BLaER1 treated with 17β-estradiol and CSF1 and Interleukin-3, amounts not matched to agents 10 nM and 100 nM (cell line): ENCODE measurements at regions not wholly inside any gene's neighbourhood (a gene's known extent, or its start where the extent isn't known, plus 50 kb on each side); places are given as distances from the start of the nearest gene placed in this dataset.

Experiments used
- H3K27ac ChIP-seq, 11 experiments: shearing (Covaris generic); formaldehyde crosslinking; 2 replicates each; pipeline ENCODE4 v1.8.1; 2022
- H3K27me3 ChIP-seq, 11 experiments: shearing (Covaris generic); formaldehyde crosslinking; 2 replicates each; pipeline ENCODE4 v1.8.1; 2022
- H3K36me3 ChIP-seq, 11 experiments: shearing (Covaris generic); formaldehyde crosslinking; 2 replicates each; pipeline ENCODE4 v1.8.1; 2022
- H3K4me1 ChIP-seq, 10 experiments: shearing (Covaris generic); formaldehyde crosslinking; 2 replicates each; pipeline ENCODE4 v1.8.1; 2022
- H3K4me2 ChIP-seq, 11 experiments: shearing (Covaris generic); formaldehyde crosslinking; 2 replicates each; pipeline ENCODE4 v1.8.1; 2022
- H3K4me3 ChIP-seq, 10 experiments: shearing (Covaris generic); formaldehyde crosslinking; 2 replicates each; pipeline ENCODE4 v1.8.1; 2022
- H3K9ac ChIP-seq, 11 experiments: shearing (Covaris generic); formaldehyde crosslinking; 2 replicates each; pipeline ENCODE4 v1.8.1; 2022
- H3K9me3 ChIP-seq, 11 experiments: shearing (Covaris generic); formaldehyde crosslinking; replicated peaks in 1 of 11; 2 replicates each; pipeline ENCODE4 v1.8.1; 2022
- H4K20me1 ChIP-seq, 11 experiments: shearing (Covaris generic); formaldehyde crosslinking; 2 replicates each; pipeline ENCODE4 v1.8.1; 2022
- Cebpa-rat ChIP-seq, 11 experiments: shearing (Covaris generic); IDR thresholded peaks; 2 replicates each; pipeline ENCODE4 v1.8.1; 2022

DNA sequence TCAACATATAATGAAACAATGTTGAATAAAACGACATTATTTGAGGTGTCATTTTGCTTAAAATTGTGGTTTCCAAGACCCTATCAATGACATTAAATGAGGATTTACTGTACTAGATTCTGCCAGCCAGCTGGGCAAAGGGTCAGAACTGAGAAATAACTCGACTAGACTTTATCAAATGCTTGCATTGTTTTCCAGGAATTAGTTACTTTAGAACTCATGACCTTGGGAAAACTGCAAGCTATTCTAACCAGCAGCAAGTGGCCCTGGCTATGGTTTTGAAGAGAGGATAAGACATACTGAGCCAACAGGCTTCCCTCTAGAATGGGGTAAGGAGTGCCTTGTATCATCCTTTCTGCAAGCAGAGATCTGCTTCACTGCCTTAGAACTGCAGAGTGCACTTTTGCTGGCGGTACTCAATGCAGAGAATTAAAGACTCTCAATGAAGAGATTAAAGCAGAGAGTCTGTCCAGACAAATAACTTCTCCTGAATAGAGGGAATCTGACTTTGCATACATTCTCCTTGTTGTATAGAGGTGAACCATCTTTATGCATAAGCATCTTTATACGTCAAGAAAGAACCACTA lies 281.5 kb downstream of the ARL4A start:
- H3K27ac ChIP-seq = no peak overlapping the region
- no peak for TF ChIP-seq Cebpa-rat (IDR thresholded peaks at IDR 0.05)
- no peaks in the 10 kb centered on the region for H3K27me3 ChIP-seq
- H3K4me3 ChIP-seq = no peak overlapping the region
- no peaks in the 10 kb centered on the region for H3K9me3 ChIP-seq
- H3K36me3 ChIP-seq = no peaks in the 10 kb centered on the region
- no peak overlapping the region for H3K4me2 ChIP-seq
- H3K9ac ChIP-seq = no peak overlapping the region
- H3K4me1 ChIP-seq = no peaks in the 10 kb centered on the region
- no peaks in the 10 kb centered on the region for H4K20me1 ChIP-seq

DNA sequence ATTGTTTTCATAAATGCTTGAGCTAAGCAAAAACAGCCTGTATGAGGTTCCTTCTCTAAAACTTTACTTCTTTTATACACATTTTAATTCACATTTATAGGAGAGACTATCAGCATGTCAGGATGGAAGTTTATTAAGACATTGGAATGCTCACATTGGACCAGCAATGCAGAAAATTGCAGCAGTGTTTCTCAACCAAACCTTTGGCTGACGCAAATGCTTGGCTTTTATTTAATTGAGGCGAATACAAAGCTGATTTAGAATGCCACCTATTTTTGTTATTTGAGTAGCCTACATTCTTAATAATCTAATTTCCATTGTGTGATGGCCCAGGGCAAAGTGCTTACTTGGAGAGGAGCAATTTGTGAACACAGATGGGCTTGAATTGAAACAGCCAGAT lies 283.2 kb downstream of the ARL4A start:
- no peak overlapping the region for H3K9ac ChIP-seq
- no peak for TF ChIP-seq Cebpa-rat (IDR thresholded peaks at IDR 0.05)
- H3K27me3 ChIP-seq = no peaks in the 10 kb centered on the region
- H3K4me2 ChIP-seq = no peak overlapping the region
- H4K20me1 ChIP-seq = no peaks in the 10 kb centered on the region
- H3K27ac ChIP-seq = no peak overlapping the region
- H3K4me1 ChIP-seq = no peaks in the 10 kb centered on the region
- H3K9me3 ChIP-seq = no peaks in the 10 kb centered on the region
- H3K4me3 ChIP-seq = no peak overlapping the region
- H3K36me3 ChIP-seq = no peaks in the 10 kb centered on the region

DNA sequence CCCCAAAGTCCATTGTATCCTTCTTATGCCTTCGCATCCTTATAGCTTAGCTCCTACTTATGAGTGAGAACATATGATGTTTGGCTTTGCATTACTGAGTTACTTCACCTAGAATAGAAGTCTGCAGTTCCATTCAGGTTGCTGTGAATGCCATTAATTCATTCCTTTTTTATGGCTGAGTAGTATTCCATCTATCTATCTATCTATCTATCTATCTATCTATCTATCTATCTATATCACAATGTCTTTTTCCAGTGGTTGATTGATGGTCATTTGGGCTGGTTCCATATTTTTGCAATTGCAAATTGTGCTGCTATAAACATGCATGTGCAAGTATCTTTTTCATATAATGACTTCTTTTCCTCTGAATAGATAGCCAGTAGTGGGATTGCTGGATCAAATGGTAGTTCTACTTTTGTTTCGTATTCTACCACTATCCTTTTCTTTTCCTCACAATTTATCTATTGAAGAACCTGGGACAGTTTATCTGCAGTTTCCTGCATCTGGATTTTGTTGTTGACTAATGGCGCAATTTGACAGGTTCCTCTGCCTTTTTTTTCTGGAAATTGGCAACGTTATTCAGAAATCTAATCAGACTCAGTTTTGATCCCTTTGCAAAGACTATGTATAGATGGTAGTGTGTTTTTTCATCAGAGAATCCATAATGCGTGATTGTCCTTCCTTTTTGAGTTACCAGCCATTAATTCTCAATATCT lies 287.2 kb downstream of the ARL4A start:
- Histone ChIP-seq H3K27ac (no peak overlapping the region), H3K27me3 (no peaks in the 10 kb centered on the region), H3K4me2 (no peak overlapping the region), H3K9ac (no peak overlapping the region), H3K4me3 (no peak overlapping the region), H4K20me1 (no peaks in the 10 kb centered on the region), H3K9me3 (no peaks in the 10 kb centered on the region), H3K4me1 (no peaks in the 10 kb centered on the region), H3K36me3 (no peaks in the 10 kb centered on the region)
- TF ChIP-seq Cebpa-rat (IDR thresholded peaks at IDR 0.05) = no peak

DNA sequence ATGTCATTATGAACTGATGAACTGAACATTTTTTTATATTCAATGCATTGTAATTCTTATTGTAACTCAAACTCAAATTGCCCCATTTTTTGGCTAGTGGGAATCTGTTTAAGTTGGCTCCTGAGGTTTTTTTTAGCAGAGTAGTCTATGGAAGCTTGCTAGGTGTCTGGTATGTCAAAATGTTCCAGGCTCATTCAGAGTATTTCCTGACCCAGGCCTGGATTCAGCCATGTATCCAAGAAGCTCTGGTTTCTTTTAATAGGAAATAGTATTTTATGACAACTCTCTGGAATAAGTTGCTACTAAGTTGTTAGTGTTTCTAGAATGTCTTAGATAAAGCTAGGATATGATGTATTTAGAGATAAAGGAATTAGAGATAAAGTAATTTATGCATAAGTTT lies 288.0 kb downstream of the ARL4A start:
- Histone ChIP-seq H3K9ac (no peak overlapping the region), H3K4me2 (no peak overlapping the region), H3K36me3 (no peaks in the 10 kb centered on the region), H3K4me1 (no peaks in the 10 kb centered on the region), H4K20me1 (no peaks in the 10 kb centered on the region), H3K27me3 (no peaks in the 10 kb centered on the region), H3K4me3 (no peak overlapping the region), H3K27ac (no peak overlapping the region), H3K9me3 (no peaks in the 10 kb centered on the region)
- TF ChIP-seq Cebpa-rat (IDR thresholded peaks at IDR 0.05) = no peak

DNA sequence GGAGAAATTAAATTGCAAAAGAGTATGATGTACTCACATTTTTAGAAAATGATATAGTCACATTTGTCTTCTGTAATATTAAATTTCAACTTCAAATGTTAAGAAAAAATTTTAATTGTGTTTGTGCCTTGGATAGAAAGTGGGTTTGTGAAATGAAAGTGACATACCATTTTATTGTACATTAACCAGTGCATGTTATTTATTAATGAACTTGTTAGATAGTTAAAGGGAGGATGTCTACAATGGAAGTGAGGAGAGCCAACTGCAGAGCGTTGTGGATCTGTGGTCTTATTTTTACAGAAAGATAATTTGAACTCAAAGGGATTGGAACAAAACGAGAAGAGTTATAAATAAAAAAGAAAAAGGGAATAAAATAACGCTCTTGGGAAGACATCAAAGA lies 291.7 kb downstream of the ARL4A start:
- Histone ChIP-seq H3K9ac (no peak overlapping the region), H3K36me3 (no peaks in the 10 kb centered on the region), H3K9me3 (no peaks in the 10 kb centered on the region), H3K4me3 (no peak overlapping the region), H3K4me1 (no peaks in the 10 kb centered on the region), H4K20me1 (no peaks in the 10 kb centered on the region), H3K27me3 (no peaks in the 10 kb centered on the region), H3K27ac (no peak overlapping the region), H3K4me2 (no peak overlapping the region)
- no peak for TF ChIP-seq Cebpa-rat (IDR thresholded peaks at IDR 0.05)

DNA sequence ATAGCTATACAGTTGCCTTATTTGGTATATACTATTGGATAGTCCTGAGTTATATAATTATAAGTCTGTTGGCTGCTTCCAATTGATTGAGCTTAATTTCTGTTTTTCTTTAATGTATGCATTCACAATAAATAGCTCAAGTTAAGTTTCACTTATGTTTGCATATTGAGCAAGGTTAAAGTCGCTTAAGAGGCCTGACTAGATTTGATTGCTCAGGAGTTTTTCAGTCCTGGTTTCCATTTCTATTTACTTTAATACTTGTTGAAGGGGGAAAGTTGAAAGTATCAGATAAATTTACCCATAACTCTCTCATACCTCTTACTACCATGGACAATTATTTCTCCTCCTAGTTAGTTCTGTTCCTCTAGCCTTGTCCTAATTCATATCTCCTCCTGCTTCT lies 294.7 kb downstream of the ARL4A start:
- Histone ChIP-seq H3K36me3 (no peaks in the 10 kb centered on the region), H3K4me2 (no peak overlapping the region), H3K4me1 (no peaks in the 10 kb centered on the region), H3K27ac (no peak overlapping the region), H4K20me1 (no peaks in the 10 kb centered on the region; a peak in 1 of 22 replicates), H3K4me3 (no peak overlapping the region), H3K27me3 (no peaks in the 10 kb centered on the region), H3K9me3 (no peaks in the 10 kb centered on the region), H3K9ac (no peak overlapping the region)
- TF ChIP-seq Cebpa-rat (IDR thresholded peaks at IDR 0.05) = no peak

DNA sequence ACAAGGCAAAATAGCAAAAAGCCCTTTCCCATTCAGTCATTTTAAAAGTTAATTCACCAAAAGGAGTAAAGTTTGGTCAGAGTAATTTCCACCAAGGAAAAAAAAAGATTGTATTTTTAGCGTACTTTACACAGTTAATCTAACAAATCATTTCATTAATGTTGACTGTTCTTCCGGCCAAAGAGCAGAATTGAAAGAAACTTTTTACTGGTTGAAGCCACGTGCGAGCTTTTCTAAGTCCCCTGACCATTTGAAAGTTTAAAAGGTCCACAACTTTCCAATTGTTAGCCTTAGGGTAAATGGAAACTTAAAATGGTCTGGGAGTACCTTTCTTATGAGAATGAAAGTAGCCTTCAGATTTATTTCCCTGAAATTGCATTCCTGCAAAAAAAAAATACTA lies 296.7 kb downstream of the ARL4A start:
- H3K4me1 ChIP-seq = no peaks in the 10 kb centered on the region
- no peaks in the 10 kb centered on the region for H3K36me3 ChIP-seq
- H3K4me3 ChIP-seq = no peak overlapping the region
- no peak overlapping the region for H3K9ac ChIP-seq
- H4K20me1 ChIP-seq = no peaks in the 10 kb centered on the region; a peak in 1 of 22 replicates
- no peak for TF ChIP-seq Cebpa-rat (IDR thresholded peaks at IDR 0.05)
- H3K9me3 ChIP-seq = no peaks in the 10 kb centered on the region
- H3K27ac ChIP-seq = no peak overlapping the region
- no peaks in the 10 kb centered on the region for H3K27me3 ChIP-seq
- no peak overlapping the region for H3K4me2 ChIP-seq

DNA sequence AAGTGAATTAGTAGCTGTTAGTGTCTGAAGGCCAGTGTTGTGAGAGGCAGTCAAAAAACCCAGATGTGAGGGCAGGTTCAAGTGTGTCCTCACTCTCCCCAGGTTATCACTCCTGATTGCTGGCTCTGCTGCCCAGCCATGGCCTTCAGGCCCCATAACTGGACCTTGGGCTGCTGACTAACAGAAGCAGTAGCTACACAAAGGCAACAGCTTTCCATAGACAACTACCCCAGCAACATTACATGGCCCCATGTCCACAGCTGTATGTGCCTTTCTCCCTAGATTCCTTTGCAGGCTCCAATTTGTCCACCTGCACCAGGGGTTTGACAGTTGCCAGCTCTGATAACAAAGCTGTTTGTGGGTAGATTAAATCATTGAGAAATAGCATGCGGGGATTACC lies 297.8 kb downstream of the ARL4A start:
- Histone ChIP-seq H4K20me1 (no peaks in the 10 kb centered on the region; a peak in 1 of 22 replicates), H3K9ac (no peak overlapping the region), H3K4me2 (no peak overlapping the region), H3K4me1 (no peaks in the 10 kb centered on the region), H3K9me3 (no peaks in the 10 kb centered on the region), H3K27me3 (no peaks in the 10 kb centered on the region), H3K4me3 (no peak overlapping the region), H3K36me3 (no peaks in the 10 kb centered on the region), H3K27ac (no peak overlapping the region)
- TF ChIP-seq Cebpa-rat (IDR thresholded peaks at IDR 0.05) = no peak

DNA sequence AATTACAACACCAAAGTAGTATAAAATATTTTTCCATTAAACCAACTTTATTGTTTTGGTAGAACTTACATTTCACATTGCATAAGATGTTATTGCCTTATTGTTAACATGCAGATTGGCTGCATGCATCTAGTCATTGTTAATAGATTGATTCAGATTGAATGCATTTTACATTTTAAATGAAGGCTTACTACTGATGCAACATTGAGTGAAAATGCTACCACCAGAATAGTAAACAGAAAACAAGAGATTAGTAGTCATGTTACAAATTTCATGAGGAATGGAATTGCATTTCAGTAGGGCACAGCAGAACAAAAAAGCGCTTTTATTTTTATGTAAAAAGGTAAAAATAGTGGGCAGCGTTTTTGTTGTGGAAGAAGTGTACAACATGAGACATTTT lies 298.3 kb downstream of the ARL4A start:
- no peak overlapping the region for H3K4me3 ChIP-seq
- no peaks in the 10 kb centered on the region for H3K27me3 ChIP-seq
- no peak overlapping the region for H3K27ac ChIP-seq
- H3K4me1 ChIP-seq = no peaks in the 10 kb centered on the region
- H3K36me3 ChIP-seq = no peaks in the 10 kb centered on the region
- H3K4me2 ChIP-seq = no peak overlapping the region
- TF ChIP-seq Cebpa-rat (IDR thresholded peaks at IDR 0.05) = no peak
- no peak overlapping the region for H3K9ac ChIP-seq
- no peaks in the 10 kb centered on the region; a peak in 1 of 22 replicates for H4K20me1 ChIP-seq
- H3K9me3 ChIP-seq = no peaks in the 10 kb centered on the region

DNA sequence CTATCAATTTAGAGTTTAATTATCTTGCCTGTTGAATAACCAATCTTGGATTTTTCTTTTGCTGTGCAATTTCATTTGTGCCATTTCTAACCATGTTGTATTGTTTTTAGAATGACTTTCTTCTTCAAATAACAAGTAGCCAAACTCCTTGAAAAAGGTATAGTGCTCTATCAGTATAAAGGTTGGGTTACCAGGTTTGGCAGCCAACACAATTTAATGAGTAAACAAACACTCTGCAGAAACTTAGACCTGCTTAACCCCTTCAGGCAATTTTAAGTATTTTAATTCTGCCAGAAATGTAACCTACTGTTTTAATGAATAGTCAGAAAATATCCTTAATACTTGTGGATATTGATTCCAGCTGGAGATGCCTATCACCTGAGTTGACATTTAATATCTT lies 299.8 kb downstream of the ARL4A start:
- Histone ChIP-seq H3K4me1 (no peaks in the 10 kb centered on the region), H3K9ac (no peak overlapping the region), H3K36me3 (no peaks in the 10 kb centered on the region), H3K4me2 (no peak overlapping the region), H3K4me3 (no peak overlapping the region), H3K9me3 (no peaks in the 10 kb centered on the region), H3K27me3 (no peaks in the 10 kb centered on the region), H3K27ac (no peak overlapping the region), H4K20me1 (no peaks in the 10 kb centered on the region; a peak in 1 of 22 replicates)
- no peak for TF ChIP-seq Cebpa-rat (IDR thresholded peaks at IDR 0.05)
